HCT116 (cell line): ENCODE measurements at regions not wholly inside any gene's neighbourhood (a gene's known extent, or its start where the extent isn't known, plus 50 kb on each side); places are given as distances from the start of the nearest gene placed in this dataset.

ENCODE experiments used
- ATAC-seq: fragments of 200-7000 bp; cut with Tn5 transposase; 2 replicates; pipeline ENCODE4 v1.9.1; 2020; ENCODE audit warnings: mild to moderate bottlenecking, moderate library complexity
- BruUV-seq: library from RNA; stranded (reverse); fragments of 400-500 nt; replicated peaks from 2 replicates; lab custom pipeline; 2021; lab: Mats Ljungman, UMichigan
- CTCF ChIA-PET: fragments of 300-600 bp; sonication (Branson Sonifier 250); formaldehyde crosslinking; loops from one replicate; lab custom pipeline; 2021; ENCODE audit warnings: antibody characterized with exemption; lab: Charles Lee
- POLR2A ChIA-PET: fragments of 300-600, 350-600 bp; sonication (Branson Sonifier 250); formaldehyde crosslinking; loops from one replicate; lab custom pipeline; 2021; ENCODE audit warnings: antibody characterized with exemption; lab: Charles Lee
- RAD21 ChIA-PET, 2 experiments: fragments of 300-600 bp; sonication (Branson Sonifier 250); formaldehyde crosslinking; loops; one replicate each; lab custom pipeline; 2023; ENCODE audit warnings: low total read pairs in 2 of 2; ENCODE audit not compliant: uncharacterized antibody in 2 of 2, unreplicated experiment in 2 of 2, low non-redundant PET in 1 of 2; lab: Charles Lee
- DNase-seq: peaks from one replicate; pipeline ENCODE4 v3.0.0-alpha.2; 2010; ENCODE audit warnings: low read depth, low spot score
- H2AFZ ChIP-seq: fragments of 200-600 bp; shearing (Covaris generic), sonication (generic); 2 replicates; pipeline ENCODE4 v1.6.1; 2017; ENCODE audit warnings: low read depth, mixed run types, mixed read lengths, antibody characterized with exemption, low read length; ENCODE audit not compliant: poor library complexity, severe bottlenecking
- H3K27ac ChIP-seq: 2 replicates; pipeline ENCODE4 v1.5.1; 2012; ENCODE audit warnings: low read depth, low read length
- H3K27me3 ChIP-seq: fragments of 200-600 bp; sonication (generic); 2 replicates; pipeline ENCODE4 v1.6.1; 2016; ENCODE audit warnings: mixed run types, low read length, mixed read lengths; ENCODE audit not compliant: insufficient read depth
- H3K36me3 ChIP-seq, 2 experiments: fragments of 200-500 bp in 1 of 2; fragments of 200-600 bp in 1 of 2; sonication (Bioruptor generic) in 1 of 2; sonication (generic) in 1 of 2; 2 replicates each; pipeline versions ENCODE4 v1.5.1 to v1.6.1; 2014 to 2016; ENCODE audit warnings: low read length in 2 of 2, inconsistent platforms in 1 of 2, mixed read lengths in 1 of 2, mixed run types in 1 of 2; ENCODE audit not compliant: insufficient read depth in 2 of 2, control insufficient read depth in 1 of 2
- H3K4me1 ChIP-seq, 2 experiments: fragments of 200-600 bp in 1 of 2; sonication (generic) in 1 of 2; 2 replicates each; pipeline versions ENCODE4 v1.5.1 to v1.6.1; 2012 to 2017; ENCODE audit warnings: low read length in 2 of 2, inconsistent platforms in 1 of 2, mild to moderate bottlenecking in 1 of 2, mixed read lengths in 1 of 2, mixed run types in 1 of 2, moderate library complexity in 1 of 2; ENCODE audit not compliant: insufficient read depth in 2 of 2, control insufficient read depth in 1 of 2
- H3K4me2 ChIP-seq: fragments of 200-600 bp; sonication (generic); 2 replicates; pipeline ENCODE4 v1.6.1; 2017; ENCODE audit warnings: mixed run types, low read length, mixed read lengths
- H3K4me3 ChIP-seq, 2 experiments: fragments of 200-600 bp in 1 of 2; sonication (generic) in 1 of 2; replicated peaks in 1 of 2; 2 replicates each; pipeline ENCODE4 v1.5.1; 2011 to 2016; ENCODE audit warnings: low read length in 2 of 2, control low read depth in 1 of 2, low read depth in 1 of 2, mild to moderate bottlenecking in 1 of 2, mixed read lengths in 1 of 2, mixed run types in 1 of 2
- H3K79me2 ChIP-seq: fragments of 200-600 bp; sonication (generic); 2 replicates; pipeline ENCODE4 v1.6.1; 2017; ENCODE audit warnings: mild to moderate bottlenecking, mixed run types, low read length, moderate library complexity, mixed read lengths; ENCODE audit not compliant: insufficient read depth
- H3K9ac ChIP-seq: fragments of 200-600 bp; sonication (generic); 2 replicates; pipeline ENCODE4 v1.6.1; 2016; ENCODE audit warnings: low read length, mixed read lengths
- H3K9me2 ChIP-seq: fragments of 200-600 bp; sonication (generic), shearing (Covaris generic); 2 replicates; pipeline ENCODE4 v1.6.1; 2017; ENCODE audit warnings: mixed run types, mild to moderate bottlenecking, moderate library complexity; ENCODE audit not compliant: insufficient read depth
- H3K9me3 ChIP-seq, 2 experiments: fragments of 200-500 bp in 1 of 2; fragments of 200-600 bp in 1 of 2; sonication (Bioruptor generic) in 1 of 2; sonication (generic) in 1 of 2; 2 replicates each; pipeline ENCODE4 v1.6.1; 2014 to 2017; ENCODE audit warnings: low read length in 2 of 2, mixed read lengths in 2 of 2, inconsistent platforms in 1 of 2, low read depth in 1 of 2, mild to moderate bottlenecking in 1 of 2, mixed run types in 1 of 2, moderate library complexity in 1 of 2; ENCODE audit not compliant: control insufficient read depth in 1 of 2, insufficient read depth in 1 of 2
- H4K20me1 ChIP-seq: fragments of 200-600 bp; sonication (generic), shearing (Covaris generic); 2 replicates; pipeline ENCODE4 v1.6.1; 2017; ENCODE audit warnings: mixed run types, mild to moderate bottlenecking, moderate library complexity; ENCODE audit not compliant: insufficient read depth
- CBX3 ChIP-seq: IDR thresholded peaks from 2 replicates; pipeline ENCODE4 v1.6.1; 2012; ENCODE audit warnings: low read depth
- EGR1 ChIP-seq: IDR thresholded peaks from 2 replicates; pipeline ENCODE4 v1.6.1; 2012; ENCODE audit warnings: low read depth
- ELF1 ChIP-seq: IDR thresholded peaks from 2 replicates; pipeline ENCODE4 v1.6.1; 2012; ENCODE audit warnings: low read depth, borderline replicate concordance
- EZH2phosphoT487 ChIP-seq: fragments of 200-600 bp; IDR thresholded peaks from 2 replicates; pipeline ENCODE4 v1.6.1; 2018; ENCODE audit warnings: antibody characterized with exemption, borderline replicate concordance
- JUND ChIP-seq: IDR thresholded peaks from 2 replicates; pipeline ENCODE4 v1.6.1; 2012
- POLR2AphosphoS5 ChIP-seq: IDR thresholded peaks from 2 replicates; pipeline ENCODE4 v1.6.1; 2011; ENCODE audit warnings: mild to moderate bottlenecking, low read depth, low read length, moderate library complexity
- SIN3A ChIP-seq: IDR thresholded peaks from 2 replicates; pipeline ENCODE4 v1.6.1; 2012; ENCODE audit warnings: low read depth
- SP1 ChIP-seq: IDR thresholded peaks from 2 replicates; pipeline ENCODE4 v1.6.1; 2012; ENCODE audit warnings: low read depth
- ZFX ChIP-seq: fragments of 450-650 bp; IDR thresholded peaks from 2 replicates; pipeline ENCODE4 v1.6.1; 2017
- ZNF274 ChIP-seq: fragments of 200-500 bp; sonication (Bioruptor generic); IDR thresholded peaks from 2 replicates; pipeline ENCODE4 v1.6.1; 2014; ENCODE audit warnings: mild to moderate bottlenecking, low read depth, low read length, inconsistent platforms
- intact Hi-C: fragments of 100-400 bp; cut with micrococcal nuclease; formaldehyde crosslinking; loops from 2 replicates; pipeline ENCODE4 v1.10.0; 2022
- TF ChIP-seq, protein P1 (sequence below): IDR thresholded peaks from 2 replicates; pipeline ENCODE4 v1.6.1; 2011; ENCODE audit warnings: mild to moderate bottlenecking, low read length, moderate library complexity; ENCODE audit not compliant: insufficient replicate concordance; ENCODE audit errors: extremely low read depth
- TF ChIP-seq, protein P2 (sequence below): IDR thresholded peaks from 2 replicates; pipeline ENCODE4 v1.6.1; 2012; ENCODE audit warnings: low read depth
- TF ChIP-seq, protein P3 (sequence below): IDR thresholded peaks from 2 replicates; pipeline ENCODE4 v1.6.1; 2012

DNA sequence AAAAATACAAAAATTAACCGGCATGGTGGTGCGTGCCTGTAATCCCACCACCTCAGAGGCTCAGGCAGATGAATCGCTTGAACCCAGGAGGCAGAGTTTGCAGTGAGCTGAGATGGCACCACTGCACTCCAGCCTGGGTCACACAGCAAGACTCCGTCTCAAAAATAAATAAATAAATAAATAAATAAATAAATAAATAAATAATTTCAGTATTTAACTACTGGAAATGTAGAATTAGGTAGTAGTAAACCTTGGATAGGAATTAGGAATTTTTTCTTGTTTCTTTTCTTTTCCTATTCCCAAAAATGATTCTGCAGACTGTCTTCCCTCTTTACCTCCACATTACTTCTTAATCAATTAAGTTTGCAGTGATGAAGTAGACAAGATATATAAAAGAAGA lies 103.2 kb downstream of the PLK2 start (continued):
- TF ChIP-seq, protein P1, sequence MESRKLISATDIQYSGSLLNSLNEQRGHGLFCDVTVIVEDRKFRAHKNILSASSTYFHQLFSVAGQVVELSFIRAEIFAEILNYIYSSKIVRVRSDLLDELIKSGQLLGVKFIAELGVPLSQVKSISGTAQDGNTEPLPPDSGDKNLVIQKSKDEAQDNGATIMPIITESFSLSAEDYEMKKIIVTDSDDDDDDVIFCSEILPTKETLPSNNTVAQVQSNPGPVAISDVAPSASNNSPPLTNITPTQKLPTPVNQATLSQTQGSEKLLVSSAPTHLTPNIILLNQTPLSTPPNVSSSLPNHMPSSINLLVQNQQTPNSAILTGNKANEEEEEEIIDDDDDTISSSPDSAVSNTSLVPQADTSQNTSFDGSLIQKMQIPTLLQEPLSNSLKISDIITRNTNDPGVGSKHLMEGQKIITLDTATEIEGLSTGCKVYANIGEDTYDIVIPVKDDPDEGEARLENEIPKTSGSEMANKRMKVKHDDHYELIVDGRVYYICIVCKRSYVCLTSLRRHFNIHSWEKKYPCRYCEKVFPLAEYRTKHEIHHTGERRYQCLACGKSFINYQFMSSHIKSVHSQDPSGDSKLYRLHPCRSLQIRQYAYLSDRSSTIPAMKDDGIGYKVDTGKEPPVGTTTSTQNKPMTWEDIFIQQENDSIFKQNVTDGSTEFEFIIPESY = no peak
- no peak for TF ChIP-seq ZFX

DNA sequence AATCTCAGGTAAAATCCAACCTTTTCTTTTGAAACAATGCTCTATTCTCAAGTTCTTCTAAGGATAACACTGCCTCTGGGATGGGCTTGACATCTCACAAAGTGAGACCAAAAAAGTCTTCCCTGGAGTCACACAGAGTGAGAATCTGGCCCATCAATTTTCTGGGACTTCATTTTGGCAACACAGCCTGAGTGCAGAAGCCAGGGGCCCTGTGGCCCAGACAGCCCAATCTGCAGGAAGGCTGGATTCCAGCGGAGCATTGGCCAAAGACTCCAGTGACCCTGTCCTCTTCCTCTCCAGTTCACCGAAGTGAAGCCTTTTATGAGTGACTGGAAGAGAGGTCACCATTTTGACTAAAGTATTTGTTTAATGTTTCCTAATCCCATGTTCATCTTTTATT lies 105.1 kb downstream of the PLK2 start:
- Histone ChIP-seq H3K4me3 (no peak overlapping the region), H4K20me1 (no peaks in the 10 kb centered on the region), H3K9me3 (no peaks in the 10 kb centered on the region), H3K27me3 (no peaks in the 10 kb centered on the region), H2AFZ (no peak overlapping the region), H3K36me3 (no peaks in the 10 kb centered on the region), H3K4me1 (no peaks in the 10 kb centered on the region), H3K9ac (no peak overlapping the region)
- DNase-seq = no peak
- BruUV-seq = no TSS peak
- TF ChIP-seq SIN3A (no peak), ZFX (no peak), POLR2AphosphoS5 (no peak)
- TF ChIP-seq, all 23 proteins: peak for 0
- Histone ChIP-seq H3K9me2 (no peaks in the 10 kb centered on the region), H3K4me2 (no peak overlapping the region), H3K79me2 (no peaks in the 10 kb centered on the region), H3K27ac (no peak overlapping the region)
- ATAC-seq = no peak
- ChIA-PET CTCF (no interaction called here), RAD21 (no interaction called here), POLR2A (no interaction called here)
- intact Hi-C loops = no loop called here

DNA sequence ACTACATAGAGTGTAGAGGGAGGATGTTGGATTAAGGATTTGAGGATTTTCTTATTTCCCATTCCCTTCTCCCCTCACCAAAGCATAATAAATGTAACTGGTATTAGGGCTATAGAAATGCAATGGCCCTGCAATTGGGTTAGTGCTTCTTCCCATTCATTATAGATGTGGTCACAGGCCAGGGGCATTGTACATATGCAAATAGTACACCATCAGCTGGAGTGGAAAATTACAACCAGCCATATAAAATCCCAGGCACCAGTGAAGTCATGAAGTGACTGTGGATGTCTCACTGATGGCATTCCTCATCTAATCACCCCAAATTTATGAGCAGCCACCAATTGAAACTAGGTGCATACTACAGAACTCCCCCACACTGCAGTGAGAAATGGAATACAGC lies 105.9 kb downstream of the PLK2 start:
- RAD21 ChIA-PET = no interaction called here
- Histone ChIP-seq H3K36me3 (no peaks in the 10 kb centered on the region), H4K20me1 (no peaks in the 10 kb centered on the region), H3K79me2 (no peaks in the 10 kb centered on the region), H3K4me3 (no peak overlapping the region), H2AFZ (no peak overlapping the region), H3K4me1 (no peaks in the 10 kb centered on the region), H3K9me2 (no peaks in the 10 kb centered on the region), H3K4me2 (no peak overlapping the region), H3K9ac (no peak overlapping the region), H3K27me3 (no peaks in the 10 kb centered on the region), H3K9me3 (no peaks in the 10 kb centered on the region), H3K27ac (no peak overlapping the region)
- CTCF ChIA-PET = no interaction called here
- POLR2A ChIA-PET = no interaction called here
- no peak for ATAC-seq
- intact Hi-C loops = no loop called here
- no peak for DNase-seq
- no TSS peak for BruUV-seq
- TF ChIP-seq, protein P2, sequence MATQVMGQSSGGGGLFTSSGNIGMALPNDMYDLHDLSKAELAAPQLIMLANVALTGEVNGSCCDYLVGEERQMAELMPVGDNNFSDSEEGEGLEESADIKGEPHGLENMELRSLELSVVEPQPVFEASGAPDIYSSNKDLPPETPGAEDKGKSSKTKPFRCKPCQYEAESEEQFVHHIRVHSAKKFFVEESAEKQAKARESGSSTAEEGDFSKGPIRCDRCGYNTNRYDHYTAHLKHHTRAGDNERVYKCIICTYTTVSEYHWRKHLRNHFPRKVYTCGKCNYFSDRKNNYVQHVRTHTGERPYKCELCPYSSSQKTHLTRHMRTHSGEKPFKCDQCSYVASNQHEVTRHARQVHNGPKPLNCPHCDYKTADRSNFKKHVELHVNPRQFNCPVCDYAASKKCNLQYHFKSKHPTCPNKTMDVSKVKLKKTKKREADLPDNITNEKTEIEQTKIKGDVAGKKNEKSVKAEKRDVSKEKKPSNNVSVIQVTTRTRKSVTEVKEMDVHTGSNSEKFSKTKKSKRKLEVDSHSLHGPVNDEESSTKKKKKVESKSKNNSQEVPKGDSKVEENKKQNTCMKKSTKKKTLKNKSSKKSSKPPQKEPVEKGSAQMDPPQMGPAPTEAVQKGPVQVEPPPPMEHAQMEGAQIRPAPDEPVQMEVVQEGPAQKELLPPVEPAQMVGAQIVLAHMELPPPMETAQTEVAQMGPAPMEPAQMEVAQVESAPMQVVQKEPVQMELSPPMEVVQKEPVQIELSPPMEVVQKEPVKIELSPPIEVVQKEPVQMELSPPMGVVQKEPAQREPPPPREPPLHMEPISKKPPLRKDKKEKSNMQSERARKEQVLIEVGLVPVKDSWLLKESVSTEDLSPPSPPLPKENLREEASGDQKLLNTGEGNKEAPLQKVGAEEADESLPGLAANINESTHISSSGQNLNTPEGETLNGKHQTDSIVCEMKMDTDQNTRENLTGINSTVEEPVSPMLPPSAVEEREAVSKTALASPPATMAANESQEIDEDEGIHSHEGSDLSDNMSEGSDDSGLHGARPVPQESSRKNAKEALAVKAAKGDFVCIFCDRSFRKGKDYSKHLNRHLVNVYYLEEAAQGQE = no peak
- no peak for TF ChIP-seq ZFX
- no peak for TF ChIP-seq JUND
- TF ChIP-seq EZH2phosphoT487 = no peak
- TF ChIP-seq, protein P3, sequence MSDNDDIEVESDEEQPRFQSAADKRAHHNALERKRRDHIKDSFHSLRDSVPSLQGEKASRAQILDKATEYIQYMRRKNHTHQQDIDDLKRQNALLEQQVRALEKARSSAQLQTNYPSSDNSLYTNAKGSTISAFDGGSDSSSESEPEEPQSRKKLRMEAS = no peak
- no peak for TF ChIP-seq ZNF274
- TF ChIP-seq CBX3 = no peak
- TF ChIP-seq EGR1 = no peak
- TF ChIP-seq SP1 = no peak
- TF ChIP-seq ELF1 = no peak
